ENCODE measurements at regions not wholly inside any gene's neighbourhood (a gene's known extent, or its start where the extent isn't known, plus 50 kb on each side); places are given as distances from the start of the nearest gene placed in this dataset.
"Not testable (repeated sequence)": the region's sequence is repeated elsewhere in the genome, so short reads cannot be mapped to it uniquely, and the experiment has no call there.

- Histone ChIP-seq H3K4me3 (no peak overlapping the region), H3K9ac (ENCODE audit: insufficient read depth in 1 of 2, low read length in 2 of 2) (no peak overlapping the region), H3K36me3 (ENCODE audit: control insufficient read depth in 4 of 4, insufficient read depth in 4 of 4, low read length in 4 of 4) (no peaks in the 10 kb centered on the region), H3K4me1 (ENCODE audit: control insufficient read depth in 5 of 5, insufficient read depth in 5 of 5, low read length in 5 of 5) (peaks cover 0 to 9% (median 0%) of the 10 kb centered on the region in 5 donors), H3K27me3 (ENCODE audit: control insufficient read depth in 3 of 3, insufficient read depth in 3 of 3, low read length in 2 of 3) (no peaks in the 10 kb centered on the region), H3K27ac (ENCODE audit: low read depth in 1 of 2, low read length in 1 of 2) (no peak overlapping the region), H3K9me3 (ENCODE audit: control insufficient read depth in 4 of 4, insufficient read depth in 3 of 4, low read length in 3 of 4) (no peaks in the 10 kb centered on the region)
- ATAC-seq (ENCODE audit: insufficient read depth, low FRiP score): no peak
- peak in 2 of 3 donors; percentile 76 to 81 for DNase-seq
- no peak for TF ChIP-seq CTCF (IDR thresholded peaks at IDR 0.05; ENCODE audit: control extremely low read depth, extremely low read depth)
- 76 to 78% methylated on average over 2 of the region's 2 CpGs for WGBS, 2 donors
Measured at GRCh38 chr3:176041812-176042211, 1155.5 kb downstream of the TBL1XR1 start.

GRCh38 chr3:176041185-176041584 is 1156.1 kb downstream of the TBL1XR1 start:
- 89 to 94% methylated on average over 4 of the region's 4 CpGs for WGBS, 2 donors
- no peak for ATAC-seq (ENCODE audit: insufficient read depth, low FRiP score)
- H3K9ac ChIP-seq (ENCODE audit: insufficient read depth in 1 of 2, low read length in 2 of 2): no peak overlapping the region
- no peak overlapping the region for H3K4me3 ChIP-seq
- peak in 1 of 3 donors; percentile 2 for DNase-seq
- H3K36me3 ChIP-seq (ENCODE audit: control insufficient read depth in 4 of 4, insufficient read depth in 4 of 4, low read length in 4 of 4): no peaks in the 10 kb centered on the region
- peaks cover 0 to under 1% (median 0%) of the 10 kb centered on the region in 4 donors for H3K9me3 ChIP-seq (ENCODE audit: control insufficient read depth in 4 of 4, insufficient read depth in 3 of 4, low read length in 3 of 4)
- no peak for TF ChIP-seq CTCF (IDR thresholded peaks at IDR 0.05; ENCODE audit: control extremely low read depth, extremely low read depth)
- H3K27ac ChIP-seq (ENCODE audit: low read depth in 1 of 2, low read length in 1 of 2): no peak overlapping the region
- no peaks in the 10 kb centered on the region for H3K27me3 ChIP-seq (ENCODE audit: control insufficient read depth in 3 of 3, insufficient read depth in 3 of 3, low read length in 2 of 3)
- peaks cover 0 to 9% (median 0%) of the 10 kb centered on the region in 5 donors for H3K4me1 ChIP-seq (ENCODE audit: control insufficient read depth in 5 of 5, insufficient read depth in 5 of 5, low read length in 5 of 5)

GRCh38 chr3:176037636-176038035 is 1159.6 kb downstream of the TBL1XR1 start:
- 66 to 80% methylated on average over 1 of the region's 1 CpG for WGBS, 2 donors
- Histone ChIP-seq H3K27ac (ENCODE audit: low read depth in 1 of 2, low read length in 1 of 2) (no peak overlapping the region), H3K4me3 (no peak overlapping the region), H3K27me3 (ENCODE audit: control insufficient read depth in 3 of 3, insufficient read depth in 3 of 3, low read length in 2 of 3) (no peaks in the 10 kb centered on the region), H3K9ac (ENCODE audit: insufficient read depth in 1 of 2, low read length in 2 of 2) (no peak overlapping the region), H3K9me3 (ENCODE audit: control insufficient read depth in 4 of 4, insufficient read depth in 3 of 4, low read length in 3 of 4) (peaks cover 0 to 6% (median 0%) of the 10 kb centered on the region in 4 donors), H3K36me3 (ENCODE audit: control insufficient read depth in 4 of 4, insufficient read depth in 4 of 4, low read length in 4 of 4) (no peaks in the 10 kb centered on the region), H3K4me1 (ENCODE audit: control insufficient read depth in 5 of 5, insufficient read depth in 5 of 5, low read length in 5 of 5) (peaks cover 0 to 9% (median 0%) of the 10 kb centered on the region in 5 donors)
- ATAC-seq (ENCODE audit: insufficient read depth, low FRiP score): no peak
- TF ChIP-seq CTCF (IDR thresholded peaks at IDR 0.05; ENCODE audit: control extremely low read depth, extremely low read depth): no peak
- DNase-seq: no peak

GRCh38 chr3:176032043-176032442 is 1165.2 kb downstream of the TBL1XR1 start:
- TF ChIP-seq CTCF (IDR thresholded peaks at IDR 0.05; ENCODE audit: control extremely low read depth, extremely low read depth): no peak
- H3K36me3 ChIP-seq (ENCODE audit: control insufficient read depth in 4 of 4, insufficient read depth in 4 of 4, low read length in 4 of 4): no peaks in the 10 kb centered on the region
- H3K4me3 ChIP-seq: no peak overlapping the region
- DNase-seq (no peak), ATAC-seq (ENCODE audit: insufficient read depth, low FRiP score) (no peak)
- H3K27ac ChIP-seq (ENCODE audit: low read depth in 1 of 2, low read length in 1 of 2): no peak overlapping the region
- H3K27me3 ChIP-seq (ENCODE audit: control insufficient read depth in 3 of 3, insufficient read depth in 3 of 3, low read length in 2 of 3): no peaks in the 10 kb centered on the region
- peaks cover 0 to 6% (median 0%) of the 10 kb centered on the region in 4 donors for H3K9me3 ChIP-seq (ENCODE audit: control insufficient read depth in 4 of 4, insufficient read depth in 3 of 4, low read length in 3 of 4)
- no peak overlapping the region for H3K9ac ChIP-seq (ENCODE audit: insufficient read depth in 1 of 2, low read length in 2 of 2)
- WGBS, 2 donors: 80 to 83% methylated on average over 4 of the region's 4 CpGs
- no peaks in the 10 kb centered on the region for H3K4me1 ChIP-seq (ENCODE audit: control insufficient read depth in 5 of 5, insufficient read depth in 5 of 5, low read length in 5 of 5)

- not testable (repeated sequence) for ATAC-seq (ENCODE audit: insufficient read depth, low FRiP score); H3K36me3 ChIP-seq (ENCODE audit: control insufficient read depth in 4 of 4, insufficient read depth in 4 of 4, low read length in 4 of 4); H3K4me3 ChIP-seq; H3K9ac ChIP-seq (ENCODE audit: insufficient read depth in 1 of 2, low read length in 2 of 2); H3K4me1 ChIP-seq (ENCODE audit: control insufficient read depth in 5 of 5, insufficient read depth in 5 of 5, low read length in 5 of 5); H3K9me3 ChIP-seq (ENCODE audit: control insufficient read depth in 4 of 4, insufficient read depth in 3 of 4, low read length in 3 of 4); DNase-seq; H3K27me3 ChIP-seq (ENCODE audit: control insufficient read depth in 3 of 3, insufficient read depth in 3 of 3, low read length in 2 of 3); H3K27ac ChIP-seq (ENCODE audit: low read depth in 1 of 2, low read length in 1 of 2)
- 96% methylated on average over 18 to 20 of the region's 20 CpGs for WGBS, 2 donors
Measured at GRCh38 chr3:176016203-176016602, 1157.1 kb downstream of the NAALADL2 start.
